HFF-Myc (cell line): ENCODE measurements at regions not wholly inside any gene's neighbourhood (a gene's known extent, or its start where the extent isn't known, plus 50 kb on each side); places are given as distances from the start of the nearest gene placed in this dataset.
A peak's percentile ranks its signal among the peaks of the same experiment; 100 is the strongest.

Source experiments
- DNase-seq: peaks from one replicate; pipeline ENCODE4 v3.0.0-alpha.2; 2011; ENCODE audit warnings: low read depth; ENCODE audit errors: extremely low read depth
- H3K4me3 ChIP-seq: replicated peaks from 2 replicates; pipeline ENCODE4 v1.5.1; 2011; ENCODE audit warnings: low read depth, mild to moderate bottlenecking, control low read depth, low read length
- TF ChIP-seq, protein P1 (sequence below): IDR thresholded peaks from 2 replicates; pipeline ENCODE4 v1.5.1; 2012; ENCODE audit warnings: mild to moderate bottlenecking, low read depth, low read length, control low read depth; ENCODE audit errors: missing control alignments

- TF ChIP-seq, protein P1, sequence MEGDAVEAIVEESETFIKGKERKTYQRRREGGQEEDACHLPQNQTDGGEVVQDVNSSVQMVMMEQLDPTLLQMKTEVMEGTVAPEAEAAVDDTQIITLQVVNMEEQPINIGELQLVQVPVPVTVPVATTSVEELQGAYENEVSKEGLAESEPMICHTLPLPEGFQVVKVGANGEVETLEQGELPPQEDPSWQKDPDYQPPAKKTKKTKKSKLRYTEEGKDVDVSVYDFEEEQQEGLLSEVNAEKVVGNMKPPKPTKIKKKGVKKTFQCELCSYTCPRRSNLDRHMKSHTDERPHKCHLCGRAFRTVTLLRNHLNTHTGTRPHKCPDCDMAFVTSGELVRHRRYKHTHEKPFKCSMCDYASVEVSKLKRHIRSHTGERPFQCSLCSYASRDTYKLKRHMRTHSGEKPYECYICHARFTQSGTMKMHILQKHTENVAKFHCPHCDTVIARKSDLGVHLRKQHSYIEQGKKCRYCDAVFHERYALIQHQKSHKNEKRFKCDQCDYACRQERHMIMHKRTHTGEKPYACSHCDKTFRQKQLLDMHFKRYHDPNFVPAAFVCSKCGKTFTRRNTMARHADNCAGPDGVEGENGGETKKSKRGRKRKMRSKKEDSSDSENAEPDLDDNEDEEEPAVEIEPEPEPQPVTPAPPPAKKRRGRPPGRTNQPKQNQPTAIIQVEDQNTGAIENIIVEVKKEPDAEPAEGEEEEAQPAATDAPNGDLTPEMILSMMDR, result no peak
- DNase-seq, result no peak
- no peak overlapping the region for H3K4me3 ChIP-seq
These were observed 115.4 kb upstream of the CNTLN start for GRCh38 chr9:17019398-17019797.

- no peak overlapping the region; the same call in 1 of the 2 replicates for H3K4me3 ChIP-seq
- no peak for DNase-seq
- TF ChIP-seq, protein P1, result no peak
These were observed 116.2 kb upstream of the CNTLN start for GRCh38 chr9:17018540-17019196.

DNA sequence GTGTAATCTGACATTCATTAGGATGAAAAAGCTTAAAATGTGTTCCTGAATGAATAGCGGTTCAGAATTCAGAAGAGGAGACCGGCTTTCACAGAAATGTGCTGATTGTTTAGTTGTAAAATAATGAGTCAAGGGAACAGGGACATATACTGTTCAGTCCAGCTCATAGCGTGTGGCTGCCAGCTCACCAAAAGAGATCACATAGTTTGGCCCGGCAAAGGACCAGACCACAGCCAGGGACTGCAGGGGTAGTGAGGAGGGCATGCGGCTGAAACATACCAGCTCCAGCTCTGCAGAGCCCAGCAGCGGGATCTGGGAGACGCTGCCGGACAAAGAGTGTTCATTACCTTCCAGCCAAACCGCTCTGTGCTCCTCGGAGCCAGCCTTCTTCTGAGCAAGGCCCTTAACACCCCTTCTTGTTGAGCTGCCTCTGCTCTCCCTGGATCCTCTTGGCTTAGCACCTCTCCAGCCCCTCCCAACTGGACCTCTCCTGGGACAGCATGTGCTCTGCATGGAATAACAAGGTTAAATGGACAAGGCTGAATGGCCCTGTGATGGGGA is 116.8 kb upstream of the CNTLN start:
- peak; percentile 65 for DNase-seq
- TF ChIP-seq, protein P1, result no peak
- no peak overlapping the region; the same call in 1 of the 2 replicates for H3K4me3 ChIP-seq

DNA sequence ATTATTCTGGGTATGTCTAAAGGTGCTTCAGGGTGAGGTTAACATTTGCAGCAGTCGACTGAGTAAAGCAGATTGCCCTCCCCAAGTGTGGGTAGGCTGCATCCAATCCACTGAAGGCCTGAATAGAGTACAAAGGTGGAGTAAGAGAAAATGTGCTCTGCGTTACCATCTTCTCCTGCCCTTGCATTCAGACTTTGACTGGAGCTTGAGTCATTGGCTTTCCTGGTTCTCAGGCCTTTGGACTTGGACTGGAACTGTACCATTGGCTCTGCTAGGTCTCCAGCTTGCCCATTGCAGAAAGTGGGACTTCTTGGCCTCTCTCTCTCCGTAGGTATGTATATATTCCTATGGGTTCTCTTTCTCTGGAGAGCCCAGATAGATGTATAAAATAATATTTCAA is 120.9 kb upstream of the CNTLN start:
- TF ChIP-seq, protein P1, result no peak
- H3K4me3 ChIP-seq, result no peak overlapping the region
- no peak for DNase-seq

GRCh38 chr9:17013010-17013409 is 121.8 kb upstream of the CNTLN start:
- no peak for DNase-seq

GRCh38 chr9:17011880-17012279 is 123.0 kb upstream of the CNTLN start:
- DNase-seq, result no peak
- TF ChIP-seq, protein P1, result no peak
- H3K4me3 ChIP-seq, result no peak overlapping the region

More at GRCh38 chr9:17013010-17013409, 121.8 kb upstream of the CNTLN start:
- TF ChIP-seq, protein P1, result no peak
- H3K4me3 ChIP-seq, result no peak overlapping the region
